ENCODE measurements at regions not wholly inside any gene's neighbourhood (a gene's known extent, or its start where the extent isn't known, plus 50 kb on each side); places are given as distances from the start of the nearest gene placed in this dataset.

DNA sequence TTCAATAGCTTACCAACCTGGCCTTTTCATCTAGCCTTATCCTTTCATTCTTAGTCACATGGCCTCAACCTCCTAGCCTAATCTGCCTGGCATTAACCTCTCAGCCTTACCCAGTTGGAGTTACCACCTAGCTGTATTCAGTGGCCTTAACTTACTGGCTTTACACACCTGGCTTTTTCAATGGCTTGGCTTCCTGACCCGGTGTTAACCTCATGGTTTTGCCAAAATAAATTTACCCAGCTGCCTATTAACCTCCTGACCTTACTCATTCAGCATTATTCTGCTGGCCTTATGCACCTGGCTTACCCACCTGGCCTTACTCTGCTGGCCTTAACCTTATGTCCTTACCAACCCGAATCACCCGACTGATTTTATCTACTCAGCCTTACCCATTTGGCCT is 135.5 kb upstream of the ZSWIM2 start:
- TF ChIP-seq FOXK2 (IDR thresholded peaks at IDR 0.05) (no peak), ELF4 (IDR thresholded peaks at IDR 0.05) (no peak), TARDBP (IDR thresholded peaks at IDR 0.05) (no peak), NFRKB (IDR thresholded peaks at IDR 0.05) (no peak), HDGF (IDR thresholded peaks at IDR 0.05; ENCODE audit: borderline replicate concordance) (no peak), ARNT (IDR thresholded peaks at IDR 0.05) (no peak), SP1 (IDR thresholded peaks at IDR 0.05) (no peak), FOXA1 (IDR thresholded peaks at IDR 0.05) (no peak), SUZ12 (IDR thresholded peaks at IDR 0.05) (no peak), BHLHE40 (IDR thresholded peaks at IDR 0.05; ENCODE audit: borderline replicate concordance) (no peak), FOXM1 (IDR thresholded peaks at IDR 0.05; ENCODE audit: borderline replicate concordance) (no peak), L3MBTL2 (conservative IDR thresholded peaks at IDR 0.05) (no peak)
